ENCODE measurements at regions not wholly inside any gene's neighbourhood (a gene's known extent, or its start where the extent isn't known, plus 50 kb on each side); places are given as distances from the start of the nearest gene placed in this dataset.
"Not testable (repeated sequence)": the region's sequence is repeated elsewhere in the genome, so short reads cannot be mapped to it uniquely, and the experiment has no call there.

GRCh38 chr13:76596216-76596615 is 290.0 kb downstream of the KCTD12 start:
- DNase-seq, result no peak

- no peak for DNase-seq
These were observed 291.8 kb downstream of the KCTD12 start for GRCh38 chr13:76594435-76594834.

- DNase-seq, result no peak
These were observed 299.4 kb downstream of the KCTD12 start for GRCh38 chr13:76586842-76587241.

- no peak for DNase-seq
These were observed 306.5 kb downstream of the KCTD12 start for GRCh38 chr13:76579701-76580100.

GRCh38 chr13:76575634-76576033 is 310.6 kb downstream of the KCTD12 start:
- not testable (repeated sequence) for DNase-seq

- no peak for DNase-seq
These were observed 315.7 kb downstream of the KCTD12 start for GRCh38 chr13:76570510-76570971.

DNA sequence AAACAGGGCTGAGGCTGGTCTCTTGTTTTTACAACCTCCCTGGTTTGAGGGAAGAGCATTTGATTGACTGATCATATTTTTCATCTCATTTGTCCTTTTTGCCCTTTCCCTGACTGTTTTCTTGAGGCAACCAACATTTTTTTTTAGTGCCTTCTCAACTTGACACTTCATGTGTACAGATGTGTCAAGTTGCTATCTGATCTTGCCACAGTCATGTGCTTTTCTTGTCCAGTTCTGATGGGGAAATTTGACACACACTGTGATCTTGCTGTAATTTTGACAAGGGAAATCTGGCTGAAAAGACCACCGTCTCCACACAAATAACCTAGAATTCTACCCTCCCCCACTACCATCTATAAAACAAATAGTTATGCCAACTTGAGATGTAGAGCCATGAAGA is 329.6 kb downstream of the KCTD12 start:
- DNase-seq, result no peak

DNA sequence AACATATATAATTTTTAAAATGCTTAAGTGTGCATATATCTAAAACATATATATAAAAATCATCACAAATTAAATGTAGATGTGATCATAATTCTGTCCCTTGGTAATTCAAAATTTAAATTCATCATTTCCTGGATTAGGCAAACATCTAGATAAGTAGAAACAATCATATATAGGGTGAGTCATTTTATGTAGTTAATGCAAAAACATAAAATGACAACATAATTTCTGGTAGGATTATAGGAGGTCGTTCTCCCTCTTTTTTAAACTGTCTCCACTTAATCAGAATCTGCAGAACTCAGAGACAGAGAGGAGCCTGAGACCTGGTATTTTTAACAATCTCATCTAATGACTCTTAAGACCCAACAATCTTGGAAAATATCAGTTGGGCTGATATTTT is 333.4 kb downstream of the KCTD12 start:
- no peak for DNase-seq

DNA sequence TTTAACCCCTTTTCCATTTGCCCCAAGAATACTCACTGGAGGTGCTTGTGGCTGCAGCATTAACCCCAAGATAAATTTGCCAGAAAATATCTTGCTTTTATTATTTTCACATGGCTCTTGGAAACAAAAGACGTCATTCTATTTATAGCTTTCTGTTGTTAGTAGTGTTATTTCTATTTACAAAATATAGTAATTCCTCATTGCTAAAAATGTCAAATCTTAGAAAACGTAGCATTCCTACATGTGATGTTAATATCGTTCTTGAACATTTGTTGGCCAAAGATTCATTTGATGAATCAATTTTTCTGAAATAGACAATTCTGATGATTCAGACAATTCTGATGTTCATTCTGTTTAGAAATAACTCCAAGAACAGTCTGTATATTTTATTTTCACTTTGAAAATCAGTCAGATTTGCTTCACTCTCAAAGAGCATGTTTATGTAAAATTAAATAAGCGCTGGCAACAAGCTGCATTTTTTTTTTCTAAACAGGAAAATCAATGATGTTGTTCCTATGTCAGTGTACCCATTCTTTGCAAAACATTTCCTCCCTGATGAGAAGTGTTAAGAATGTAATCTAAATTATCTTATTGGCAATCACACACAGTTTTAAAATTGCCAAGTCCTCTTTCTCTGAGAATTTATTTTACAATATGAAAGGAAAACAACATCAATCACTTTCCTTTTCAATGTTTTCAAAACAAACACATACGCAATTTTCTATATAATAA is 334.0 kb downstream of the KCTD12 start:
- DNase-seq, result no peak

- DNase-seq, result no peak
These were observed 344.0 kb downstream of the KCTD12 start for GRCh38 chr13:76542176-76542575.

- DNase-seq, result no peak
These were observed 348.2 kb downstream of the KCTD12 start for GRCh38 chr13:76538004-76538403.

DNA sequence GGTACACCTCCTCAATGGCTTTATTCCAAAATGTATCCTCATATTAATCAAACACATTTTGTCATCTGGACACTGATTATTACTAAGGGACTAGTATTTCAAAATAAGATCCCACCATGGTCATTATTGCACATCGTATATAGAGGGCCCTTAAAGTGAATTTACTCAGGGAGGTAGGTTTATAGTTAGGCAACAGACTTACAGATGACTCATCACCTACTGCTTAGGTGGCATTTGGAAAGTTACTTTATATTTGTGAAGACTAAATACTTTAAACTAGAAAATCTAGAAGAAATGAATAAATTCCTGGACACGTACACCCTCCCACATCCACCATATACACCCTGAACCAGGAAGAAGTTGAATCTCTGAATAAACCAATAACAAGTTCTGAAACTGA is 353.0 kb downstream of the KCTD12 start:
- no peak for DNase-seq

- DNase-seq, result no peak
These were observed 359.2 kb downstream of the KCTD12 start for GRCh38 chr13:76527041-76527440.

GRCh38 chr13:76523740-76524340 is 362.4 kb downstream of the KCTD12 start:
- no peak for DNase-seq

DNA sequence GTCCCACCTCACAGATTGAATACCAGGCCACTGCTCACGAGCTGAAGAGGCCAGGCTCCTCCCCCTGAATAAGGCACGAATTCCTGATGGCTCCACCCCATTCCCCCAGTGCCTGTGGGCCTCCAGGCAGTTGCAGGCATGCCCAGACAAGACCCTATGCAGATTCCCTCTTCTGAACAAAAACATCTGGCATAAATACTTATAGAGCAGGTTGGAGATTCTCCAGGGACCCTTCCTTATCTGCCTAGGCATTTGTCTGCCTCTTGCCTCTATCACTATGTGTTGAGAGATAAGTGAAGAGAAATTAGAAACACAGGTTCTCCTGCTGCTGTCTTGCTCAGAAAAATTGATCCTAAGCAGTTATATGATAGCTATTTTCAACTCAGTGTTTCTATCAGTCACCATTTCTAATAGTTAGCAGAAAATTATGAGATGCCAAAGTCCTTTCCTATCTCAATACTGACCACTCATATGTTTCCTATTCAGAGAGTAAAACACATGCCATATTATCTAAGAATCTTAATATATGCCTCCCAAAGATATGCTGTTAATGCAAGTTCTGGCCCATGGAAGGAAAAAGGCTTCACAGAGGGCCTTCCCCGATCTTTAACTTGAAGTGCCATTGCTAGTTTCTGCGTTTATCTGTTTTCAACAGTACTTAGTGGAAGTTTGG is 364.0 kb downstream of the KCTD12 start:
- no peak for DNase-seq

GRCh38 chr13:76519685-76520084 is 366.5 kb downstream of the KCTD12 start:
- DNase-seq, result no peak

DNA sequence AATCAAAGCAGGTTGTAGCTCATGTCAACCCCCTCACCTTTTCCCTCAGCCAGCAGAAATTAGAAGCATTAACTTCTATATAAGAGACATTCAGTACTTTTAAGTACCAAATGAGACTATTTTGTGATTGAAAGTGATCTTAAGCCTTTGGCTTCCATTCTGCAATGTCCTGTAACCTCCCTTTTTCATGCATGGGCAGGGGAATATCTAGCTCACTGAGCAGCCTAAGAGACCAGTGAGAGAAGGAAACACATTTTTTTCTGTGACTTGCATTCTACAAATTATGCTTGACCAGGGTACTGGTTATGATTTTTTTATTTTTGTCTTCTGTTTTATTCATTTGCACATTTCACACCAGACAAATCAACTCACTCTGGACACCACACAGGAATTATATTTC is 369.6 kb downstream of the KCTD12 start:
- DNase-seq, result no peak

- no peak for DNase-seq
These were observed 370.2 kb downstream of the KCTD12 start for GRCh38 chr13:76516013-76516412.

DNA sequence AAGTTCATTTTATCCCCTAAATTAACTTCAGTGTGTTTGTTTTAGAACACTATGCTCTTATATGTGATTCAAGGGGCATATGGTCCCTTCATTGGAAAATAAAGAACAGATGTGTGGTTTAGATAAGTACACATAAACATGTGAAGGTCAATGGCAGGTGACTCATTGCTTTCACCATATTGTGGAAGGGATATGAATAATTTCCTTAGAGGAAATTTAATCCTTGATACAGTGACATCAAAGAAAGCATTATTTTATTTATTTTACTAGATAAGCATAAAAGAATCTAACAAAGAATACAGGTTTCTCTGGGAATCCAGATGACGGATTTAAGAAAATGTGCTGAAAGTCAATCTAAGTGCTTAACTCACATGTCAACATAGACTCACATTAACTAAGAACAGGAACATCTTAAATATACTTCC is 373.5 kb downstream of the KCTD12 start:
- DNase-seq, result no peak

DNA sequence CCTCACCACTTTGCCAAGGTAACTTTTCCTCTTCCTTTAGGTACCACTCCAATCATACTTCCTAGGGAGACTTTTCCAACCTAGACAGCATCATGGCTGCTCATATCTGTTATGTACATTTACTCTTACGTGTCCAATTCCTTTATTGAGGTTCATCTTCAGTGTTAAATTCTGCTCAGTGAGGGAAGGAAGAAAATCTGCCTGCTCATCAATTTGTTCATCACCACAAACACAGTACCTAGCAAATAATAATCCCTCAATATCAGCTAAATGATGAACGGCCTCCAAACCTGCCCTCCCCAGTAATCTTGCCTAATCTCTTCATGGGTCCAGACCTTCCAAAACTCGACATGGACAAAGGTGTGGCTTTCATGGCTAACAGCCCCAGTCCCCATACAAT is 380.8 kb downstream of the KCTD12 start:
- no peak for DNase-seq

- no peak for DNase-seq
These were observed 382.4 kb downstream of the KCTD12 start for GRCh38 chr13:76503766-76504165.

GRCh38 chr13:76503291-76503690 is 382.9 kb downstream of the KCTD12 start:
- no peak for DNase-seq

GRCh38 chr13:76500894-76501293 is 385.3 kb downstream of the KCTD12 start:
- no peak for DNase-seq

- DNase-seq, result no peak
These were observed 386.3 kb downstream of the KCTD12 start for GRCh38 chr13:76499891-76500290.

Measured in bone marrow (tissue), 2 donors.